ENCODE measurements at regions not wholly inside any gene's neighbourhood (a gene's known extent, or its start where the extent isn't known, plus 50 kb on each side); places are given as distances from the start of the nearest gene placed in this dataset.

- no peak for FAIRE-seq
These were observed 1793.7 kb upstream of the TENM3 start for GRCh38 chr4:180449395-180449956.

GRCh38 chr4:180455226-180455625, 1788.0 kb upstream of the TENM3 start:
- FAIRE-seq = no peak

- no peak for FAIRE-seq
These were observed 1786.3 kb upstream of the TENM3 start for GRCh38 chr4:180456928-180457327.

- FAIRE-seq = no peak
These were observed 1781.1 kb upstream of the TENM3 start for GRCh38 chr4:180462116-180462515.

- FAIRE-seq = no peak
These were observed 1777.8 kb upstream of the TENM3 start for GRCh38 chr4:180465364-180465763.

- no peak for FAIRE-seq
These were observed 1760.2 kb upstream of the TENM3 start for GRCh38 chr4:180483036-180483435.

GRCh38 chr4:180485407-180485806, 1757.8 kb upstream of the TENM3 start:
- FAIRE-seq = no peak

- FAIRE-seq = no peak
These were observed 1756.9 kb upstream of the TENM3 start for GRCh38 chr4:180486342-180486741.

- no peak for FAIRE-seq
These were observed 1753.4 kb upstream of the TENM3 start for GRCh38 chr4:180489787-180490186.

GRCh38 chr4:180491210-180491609, 1752.0 kb upstream of the TENM3 start:
- no peak for FAIRE-seq

- FAIRE-seq = no peak
These were observed 1749.9 kb upstream of the TENM3 start for GRCh38 chr4:180493299-180493698.

- FAIRE-seq = no peak
These were observed 1743.0 kb upstream of the TENM3 start for GRCh38 chr4:180500154-180500553.

- FAIRE-seq = no peak
These were observed 1730.3 kb upstream of the TENM3 start for GRCh38 chr4:180512801-180513475.

GRCh38 chr4:180518906-180519305, 1724.3 kb upstream of the TENM3 start:
- no peak for FAIRE-seq

- no peak for FAIRE-seq
These were observed 1722.0 kb upstream of the TENM3 start for GRCh38 chr4:180521181-180521580.

GRCh38 chr4:180525523-180526077, 1717.6 kb upstream of the TENM3 start:
- FAIRE-seq = no peak

GRCh38 chr4:180528003-180528402, 1715.2 kb upstream of the TENM3 start:
- FAIRE-seq = no peak

GRCh38 chr4:180530787-180531186, 1712.4 kb upstream of the TENM3 start:
- no peak for FAIRE-seq

GRCh38 chr4:180532691-180533090, 1710.5 kb upstream of the TENM3 start:
- no peak for FAIRE-seq

GRCh38 chr4:180538384-180539057, 1704.7 kb upstream of the TENM3 start:
- no peak for FAIRE-seq

GRCh38 chr4:180539284-180539683, 1703.9 kb upstream of the TENM3 start:
- FAIRE-seq = no peak

GRCh38 chr4:180541678-180542077, 1701.5 kb upstream of the TENM3 start:
- no peak for FAIRE-seq

GRCh38 chr4:180542445-180543100, 1700.6 kb upstream of the TENM3 start:
- no peak for FAIRE-seq
